GM10266 (cell line): ENCODE measurements at regions not wholly inside any gene's neighbourhood (a gene's known extent, or its start where the extent isn't known, plus 50 kb on each side); places are given as distances from the start of the nearest gene placed in this dataset.

Experiments
- DNase-seq: peaks from one replicate; pipeline ENCODE4 v3.0.0; 2012; ENCODE audit errors: extremely low spot score
- TF ChIP-seq, protein P1 (sequence below): IDR thresholded peaks from 2 replicates; pipeline ENCODE4 v1.5.1; 2012; ENCODE audit warnings: mild to moderate bottlenecking, low read depth; ENCODE audit not compliant: control insufficient read depth, insufficient read depth; ENCODE audit errors: missing control alignments

DNA sequence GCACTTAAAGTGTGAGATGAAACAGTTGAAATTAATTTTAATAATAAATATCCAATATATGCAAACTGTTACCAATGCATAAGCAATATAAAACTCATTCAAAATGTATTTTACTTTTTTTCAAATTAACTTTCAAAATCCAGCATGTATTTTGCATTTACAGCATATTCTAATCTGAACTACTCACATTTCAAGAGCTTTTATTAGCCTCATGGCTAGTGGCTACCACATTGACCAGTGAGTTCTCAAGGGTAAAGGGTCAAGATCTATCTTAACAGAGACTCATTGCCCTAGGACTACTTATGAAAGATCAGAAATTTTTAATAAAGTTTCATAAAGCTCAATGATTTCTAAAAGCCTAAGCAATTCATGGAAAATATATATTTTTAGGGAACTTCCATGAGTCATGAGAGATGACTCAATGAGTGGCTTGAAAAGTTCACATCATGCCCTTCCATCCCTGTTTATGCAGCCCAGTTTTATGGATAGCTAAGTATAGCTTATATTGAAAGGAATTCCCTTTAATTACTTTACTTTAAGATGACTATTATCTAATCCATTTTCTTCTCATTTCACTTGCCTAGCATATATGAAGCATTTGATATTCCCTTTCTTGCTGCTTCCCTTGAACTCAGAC is 608.6 kb downstream of the SLCO4C1 start:
- TF ChIP-seq, protein P1, sequence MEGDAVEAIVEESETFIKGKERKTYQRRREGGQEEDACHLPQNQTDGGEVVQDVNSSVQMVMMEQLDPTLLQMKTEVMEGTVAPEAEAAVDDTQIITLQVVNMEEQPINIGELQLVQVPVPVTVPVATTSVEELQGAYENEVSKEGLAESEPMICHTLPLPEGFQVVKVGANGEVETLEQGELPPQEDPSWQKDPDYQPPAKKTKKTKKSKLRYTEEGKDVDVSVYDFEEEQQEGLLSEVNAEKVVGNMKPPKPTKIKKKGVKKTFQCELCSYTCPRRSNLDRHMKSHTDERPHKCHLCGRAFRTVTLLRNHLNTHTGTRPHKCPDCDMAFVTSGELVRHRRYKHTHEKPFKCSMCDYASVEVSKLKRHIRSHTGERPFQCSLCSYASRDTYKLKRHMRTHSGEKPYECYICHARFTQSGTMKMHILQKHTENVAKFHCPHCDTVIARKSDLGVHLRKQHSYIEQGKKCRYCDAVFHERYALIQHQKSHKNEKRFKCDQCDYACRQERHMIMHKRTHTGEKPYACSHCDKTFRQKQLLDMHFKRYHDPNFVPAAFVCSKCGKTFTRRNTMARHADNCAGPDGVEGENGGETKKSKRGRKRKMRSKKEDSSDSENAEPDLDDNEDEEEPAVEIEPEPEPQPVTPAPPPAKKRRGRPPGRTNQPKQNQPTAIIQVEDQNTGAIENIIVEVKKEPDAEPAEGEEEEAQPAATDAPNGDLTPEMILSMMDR: no peak
- DNase-seq: no peak

- TF ChIP-seq, protein P1: no peak
- DNase-seq: no peak
These were observed 609.4 kb downstream of the SLCO4C1 start for GRCh38 chr5:101686536-101687157.

- TF ChIP-seq, protein P1: no peak
- no peak for DNase-seq
These were observed 616.3 kb downstream of the SLCO4C1 start for GRCh38 chr5:101679816-101680215.

DNA sequence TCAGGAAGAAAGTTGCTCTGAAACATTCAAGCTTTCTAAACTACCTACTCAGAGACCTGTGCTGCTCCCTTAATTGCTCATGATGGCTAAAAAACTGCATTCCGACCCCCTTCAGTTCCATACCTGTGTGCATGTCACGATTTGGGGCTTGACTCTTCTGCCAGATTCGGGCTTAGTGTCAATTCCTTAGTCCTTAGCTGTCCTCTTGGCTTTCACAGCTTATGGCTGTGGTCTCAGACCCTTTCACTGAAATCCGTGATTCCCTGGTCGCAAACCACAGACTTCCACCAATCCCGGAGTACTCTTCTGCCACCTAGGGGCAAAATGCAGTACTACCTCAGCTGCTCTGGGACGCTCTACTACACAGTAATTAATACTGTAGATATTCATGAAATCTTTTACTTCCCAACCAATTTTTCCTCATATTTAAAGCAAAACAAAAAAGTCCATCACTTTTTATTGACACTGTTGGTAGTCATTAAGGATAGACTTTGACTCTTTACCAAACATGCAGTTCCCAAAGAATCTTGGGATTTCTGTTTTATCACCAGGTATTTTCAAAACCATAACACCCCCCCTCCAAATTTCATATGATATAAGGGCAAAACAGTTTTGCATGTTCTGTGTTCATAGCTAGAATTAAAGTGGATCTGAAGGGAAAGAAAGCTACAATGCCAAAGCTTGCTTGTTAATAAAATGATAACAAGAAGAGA is 617.4 kb downstream of the SLCO4C1 start:
- DNase-seq: peak; percentile 18
- TF ChIP-seq, protein P1: peak; percentile 90

- TF ChIP-seq, protein P1: no peak
- DNase-seq: no peak
These were observed 618.1 kb downstream of the SLCO4C1 start for GRCh38 chr5:101677961-101678360.

GRCh38 chr5:101676646-101677045 is 619.4 kb downstream of the SLCO4C1 start:
- TF ChIP-seq, protein P1: no peak
- no peak for DNase-seq
